GM21381 (cell line): ENCODE measurements at regions not wholly inside any gene's neighbourhood (a gene's known extent, or its start where the extent isn't known, plus 50 kb on each side); places are given as distances from the start of the nearest gene placed in this dataset.
"Not testable (repeated sequence)": the region's sequence is repeated elsewhere in the genome, so short reads cannot be mapped to it uniquely, and the experiment has no call there.

Source experiments
- ATAC-seq: cut with Tn5 transposase; IDR thresholded peaks from one replicate; pipeline ENCODE4 v1.9.1; 2021; ENCODE audit warnings: mild to moderate bottlenecking, moderate library complexity; ENCODE audit not compliant: unreplicated experiment

GRCh38 chr5:118611332-118611945, 376.9 kb downstream of the DTWD2 start:
- ATAC-seq: no peak

DNA sequence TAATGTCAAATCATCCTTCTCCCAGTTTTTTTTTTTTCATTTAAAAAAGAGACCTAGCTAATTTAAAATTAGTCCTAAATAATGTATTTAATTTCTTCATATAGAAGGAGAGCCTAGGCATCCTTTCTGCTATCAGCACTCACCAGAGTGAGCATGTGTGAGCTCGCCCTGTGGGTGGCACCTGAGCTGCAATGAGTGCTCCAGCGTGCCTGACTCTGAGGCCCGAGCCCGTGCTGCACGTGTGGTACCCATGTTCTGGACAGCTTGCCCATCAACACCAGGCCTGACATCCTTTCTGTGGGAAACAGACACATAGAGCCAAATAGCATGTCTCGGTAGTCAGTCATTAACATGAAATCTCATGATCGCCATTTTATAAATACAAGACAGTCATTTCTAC, 381.4 kb downstream of the DTWD2 start:
- no peak for ATAC-seq

DNA sequence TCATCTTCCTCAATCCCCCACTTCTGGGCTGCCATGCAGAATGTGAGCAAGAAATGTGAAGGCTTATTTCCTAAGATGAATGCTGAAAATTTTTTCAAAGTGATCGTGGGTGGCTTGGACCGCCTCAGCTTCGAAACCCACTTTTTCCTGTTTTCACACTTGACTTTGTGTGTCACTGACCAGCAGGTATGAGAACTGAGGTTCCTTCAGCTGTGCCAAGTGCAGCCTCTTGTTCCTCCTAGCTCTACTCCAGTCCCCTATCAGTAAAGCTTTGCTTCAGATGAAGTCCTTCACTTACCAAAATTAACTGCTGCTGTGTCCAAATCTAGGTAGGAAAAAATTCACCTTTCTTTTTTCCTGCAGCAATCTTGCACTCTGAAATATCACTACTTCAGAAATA, 382.6 kb downstream of the DTWD2 start:
- no peak for ATAC-seq

GRCh38 chr5:118604106-118604505, 384.2 kb downstream of the DTWD2 start:
- ATAC-seq: no peak

GRCh38 chr5:118603278-118603677, 385.1 kb downstream of the DTWD2 start:
- ATAC-seq: no peak

- ATAC-seq: no peak
These were observed 390.0 kb downstream of the DTWD2 start for GRCh38 chr5:118598311-118598710.

DNA sequence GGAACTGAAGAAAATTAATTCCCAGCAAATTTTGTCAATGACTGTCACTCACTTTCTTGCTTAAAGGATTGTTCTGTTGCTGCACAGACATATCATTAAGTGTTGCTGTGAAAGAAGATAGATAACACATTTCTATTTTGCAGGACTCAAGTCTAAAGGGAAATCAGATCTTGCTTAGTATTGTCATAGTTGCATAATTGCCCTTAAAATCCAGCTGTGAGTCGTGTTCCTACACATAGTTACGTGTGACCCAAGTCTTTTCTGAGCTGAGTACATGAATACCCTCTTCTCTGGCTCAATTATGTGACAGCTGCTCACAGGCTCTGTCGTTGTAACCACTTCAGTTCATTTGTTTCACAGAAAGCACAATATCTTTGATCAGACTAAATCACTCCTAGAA, 390.8 kb downstream of the DTWD2 start:
- ATAC-seq: no peak

- no peak for ATAC-seq
These were observed 392.1 kb downstream of the DTWD2 start for GRCh38 chr5:118596255-118596654.

DNA sequence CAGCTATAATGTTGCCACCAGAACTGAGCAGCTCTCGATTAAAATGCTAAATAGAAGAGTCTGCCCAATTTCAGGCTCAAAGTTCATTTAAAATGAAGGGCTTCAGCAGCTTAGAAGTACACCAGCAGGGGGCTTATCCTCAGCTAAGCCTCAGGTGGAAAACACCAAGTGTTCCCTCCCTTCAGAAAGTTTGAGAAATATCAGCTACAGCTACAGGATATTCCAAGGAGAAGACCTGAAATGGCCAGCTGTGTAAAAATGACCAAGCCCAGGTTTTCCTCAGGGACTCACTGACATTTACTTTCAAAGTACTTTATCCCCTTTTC, 395.4 kb downstream of the DTWD2 start:
- no peak for ATAC-seq

- ATAC-seq: no peak
These were observed 395.9 kb downstream of the DTWD2 start for GRCh38 chr5:118592229-118593002.

DNA sequence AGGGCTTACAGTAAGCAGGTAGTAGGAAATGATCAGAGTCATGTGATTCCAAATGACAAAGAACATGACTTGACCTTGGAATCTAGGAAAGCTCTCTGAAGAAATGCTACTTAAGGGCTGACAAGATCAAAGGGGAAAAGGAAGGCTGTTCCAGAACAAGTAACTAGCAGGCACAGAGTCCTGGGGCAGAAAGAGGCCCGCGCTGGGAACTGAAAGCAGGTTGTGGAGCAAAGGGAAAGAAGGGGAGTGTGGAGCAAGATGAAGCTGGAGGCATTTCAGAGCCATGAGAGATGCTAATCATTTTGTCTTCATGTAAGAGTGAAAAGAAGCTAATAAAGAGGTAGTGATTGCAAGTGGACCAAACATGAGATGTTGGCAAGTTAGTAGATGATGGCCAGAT, 397.5 kb downstream of the DTWD2 start:
- ATAC-seq: no peak

GRCh38 chr5:118580949-118581348, 407.4 kb downstream of the DTWD2 start:
- ATAC-seq: no peak

DNA sequence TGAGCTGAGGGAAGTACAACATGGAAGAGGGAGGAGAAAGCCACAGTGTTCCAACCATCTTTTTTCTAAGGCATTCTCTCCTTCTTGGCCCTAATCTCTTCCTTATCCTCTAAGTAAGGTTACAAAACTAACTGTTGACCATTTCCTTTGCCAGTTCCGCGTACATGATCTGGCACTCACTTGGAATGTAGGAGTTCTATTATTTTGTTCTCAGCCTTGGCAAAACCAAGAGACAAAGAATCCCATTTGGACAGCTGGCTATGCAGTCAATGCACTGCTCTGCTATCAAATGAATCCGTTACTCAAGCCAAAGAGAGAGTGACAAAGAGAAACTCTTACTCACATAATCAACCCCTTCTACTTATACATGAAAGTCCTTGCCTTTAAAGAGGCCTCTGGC, 410.3 kb downstream of the DTWD2 start:
- no peak for ATAC-seq

- no peak for ATAC-seq
These were observed 410.7 kb downstream of the DTWD2 start for GRCh38 chr5:118577621-118578020.

DNA sequence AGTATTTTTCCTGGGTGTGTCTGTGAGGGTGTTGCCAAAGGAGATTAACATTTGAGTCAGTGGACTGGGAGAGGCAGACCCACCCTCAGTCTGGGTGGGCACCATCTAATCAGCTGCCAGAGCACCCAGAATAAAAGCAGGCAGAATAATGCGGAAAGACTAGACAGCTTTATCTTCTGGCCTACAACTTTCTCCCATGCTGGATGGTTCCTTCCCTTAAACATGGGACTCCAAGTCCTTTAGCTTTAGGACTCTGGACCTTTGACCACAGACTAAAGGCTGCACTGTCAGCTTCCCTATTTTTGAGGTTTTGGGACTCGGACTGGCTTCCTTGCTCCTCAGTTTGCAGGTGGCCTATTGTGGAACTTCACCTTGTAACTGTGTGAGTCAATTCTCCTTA, 418.1 kb downstream of the DTWD2 start:
- ATAC-seq: not testable (repeated sequence)

DNA sequence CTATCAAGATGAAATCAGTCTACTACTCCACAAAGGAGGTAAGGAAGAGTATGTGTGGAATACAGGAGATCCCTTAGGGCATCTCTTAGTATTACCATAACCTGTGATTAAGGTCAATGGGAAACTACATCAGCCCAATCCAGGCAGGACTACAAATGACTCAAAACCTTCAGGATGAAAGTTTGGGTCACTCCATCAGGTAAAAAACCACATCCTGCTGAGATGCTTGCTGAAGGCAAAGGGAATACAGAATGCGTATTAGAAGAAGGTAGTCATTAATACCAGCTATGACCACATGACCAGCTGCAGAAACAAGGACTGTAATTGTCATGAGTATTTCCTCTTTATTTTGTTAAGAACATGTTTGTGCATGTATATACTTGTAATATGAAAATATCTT, 418.8 kb downstream of the DTWD2 start:
- not testable (repeated sequence) for ATAC-seq

DNA sequence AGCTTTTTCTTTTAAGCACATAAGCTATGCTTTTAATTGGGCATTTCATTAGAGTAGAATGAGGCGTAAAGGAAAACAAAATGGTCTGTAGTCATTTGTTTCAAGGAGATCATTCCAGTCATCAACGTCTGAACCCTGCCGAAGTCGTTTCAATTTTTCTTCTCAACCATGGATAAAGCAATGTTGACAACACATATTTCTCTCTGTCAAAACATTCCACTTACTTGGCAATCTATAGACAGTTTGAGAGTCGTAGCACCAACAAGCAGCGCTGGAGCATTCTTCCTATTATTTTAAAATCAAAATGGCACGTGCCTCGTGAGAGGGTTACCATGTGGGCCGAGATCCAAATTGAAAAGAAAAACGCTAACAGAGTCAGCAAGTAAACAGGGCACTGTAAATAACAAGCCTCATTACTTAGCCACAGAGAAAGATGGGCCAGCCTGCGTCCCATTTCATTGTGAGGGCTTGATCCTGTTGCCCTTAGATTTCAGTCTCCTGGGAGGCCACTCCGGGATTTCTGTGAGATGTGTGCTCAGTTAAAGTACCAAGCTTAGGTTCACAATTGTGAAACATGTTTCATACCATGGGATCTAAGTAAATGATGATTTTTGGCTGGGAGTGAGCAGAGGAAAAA, 422.9 kb downstream of the DTWD2 start:
- no peak for ATAC-seq

GRCh38 chr5:118561971-118562370, 426.4 kb downstream of the DTWD2 start:
- no peak for ATAC-seq

DNA sequence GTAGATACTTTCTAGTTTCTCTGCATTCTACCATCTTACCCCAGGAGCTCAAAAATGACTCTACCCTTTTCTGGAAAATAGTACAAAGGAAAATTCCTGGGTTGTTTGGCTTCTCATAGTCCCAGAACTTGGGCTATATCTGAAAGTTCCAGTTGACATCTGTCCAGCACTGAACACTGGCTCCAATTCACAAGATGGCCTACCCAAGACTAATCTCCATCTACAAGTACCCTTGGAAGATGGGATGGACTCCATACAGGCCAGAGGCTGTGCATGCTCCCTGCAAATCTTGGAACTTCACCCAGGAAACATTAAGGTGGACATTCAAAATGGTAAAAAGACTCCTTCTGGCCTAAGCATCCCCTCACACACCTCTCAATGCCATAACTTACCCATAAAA, 427.1 kb downstream of the DTWD2 start:
- no peak for ATAC-seq

GRCh38 chr5:118558871-118559270, 429.5 kb downstream of the DTWD2 start:
- ATAC-seq: no peak

DNA sequence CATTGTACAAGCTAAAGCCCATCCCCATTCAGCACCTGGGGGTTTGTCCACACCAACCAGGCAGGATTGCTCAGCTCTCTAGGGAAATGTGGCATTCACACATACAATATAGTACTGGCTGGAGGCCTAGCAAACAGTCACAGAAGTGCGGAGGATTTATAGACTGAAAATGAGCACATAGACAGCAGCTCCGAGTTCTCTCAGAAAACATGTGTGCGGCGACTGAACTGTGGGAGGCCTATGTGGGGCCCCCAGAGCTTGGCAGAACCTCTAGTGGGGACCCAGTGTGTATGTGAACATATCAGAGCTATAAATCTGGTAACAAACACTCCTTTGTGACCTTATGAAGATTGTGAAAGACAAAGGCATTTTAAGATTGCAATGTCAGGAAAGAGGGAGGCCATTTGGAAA, 431.1 kb downstream of the DTWD2 start:
- ATAC-seq: no peak

DNA sequence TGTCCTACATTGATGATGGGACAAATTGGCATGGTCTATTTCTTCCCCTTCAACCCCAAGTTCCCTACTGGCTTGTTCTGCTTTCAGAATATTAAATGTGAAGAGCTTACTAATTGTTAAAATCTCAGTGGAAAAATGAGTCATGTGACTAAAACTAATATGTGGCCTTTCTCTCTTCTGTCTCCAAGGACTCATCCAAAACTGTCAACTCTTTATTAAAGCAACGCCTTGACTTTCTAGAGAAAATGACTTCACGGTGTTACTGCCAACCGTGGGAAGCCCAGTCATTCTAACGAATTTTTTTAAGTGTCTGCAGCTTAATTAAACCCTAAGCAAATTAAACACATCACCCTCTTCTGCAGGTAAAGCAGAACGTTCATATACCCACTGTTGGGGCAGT, 431.6 kb downstream of the DTWD2 start:
- no peak for ATAC-seq
